HepG2 (cell line): ENCODE measurements at regions not wholly inside any gene's neighbourhood (a gene's known extent, or its start where the extent isn't known, plus 50 kb on each side); places are given as distances from the start of the nearest gene placed in this dataset.

Experiments
- ATAC-seq: fragments of 200-7000 bp; cut with Tn5 transposase; 3 replicates; pipeline ENCODE4 v1.9.1; 2020; ENCODE audit warnings: mild to moderate bottlenecking, moderate library complexity
- BruUV-seq: library from RNA; stranded (reverse); fragments of 400-500 nt; replicated peaks from 2 replicates; lab custom pipeline; 2021; lab: Mats Ljungman, UMichigan
- CTCF ChIA-PET: fragments of 300-600 bp; formaldehyde crosslinking; extraction: SDS; loops from one replicate; lab custom pipeline; 2021; ENCODE audit warnings: low total read pairs, inconsistent platforms, low intra/inter-chr PET ratio; lab: Yijun Ruan, JAX
- POLR2A ChIA-PET: fragments of 350-600 bp; sonication (Branson Sonifier 250); formaldehyde crosslinking; loops from one replicate; lab custom pipeline; 2020; ENCODE audit warnings: antibody characterized with exemption, inconsistent platforms; lab: Yijun Ruan, JAX
- DNase-seq: peaks from one replicate; pipeline ENCODE4 v3.0.0-alpha.2; 2015; ENCODE audit warnings: low spot score
- FAIRE-seq: peaks from 3 replicates; lab custom pipeline; 2011; peaks lifted over from hg19 to GRCh38; lab: Jason Lieb, UNC
- H2AFZ ChIP-seq: one replicate; pipeline ENCODE4 v1.6.1; 2011; ENCODE audit warnings: low read length, inconsistent platforms
- H3K27ac ChIP-seq: fragments of 300-600 bp; 3 replicates; pipeline ENCODE4 v1.8.0; 2011; ENCODE audit warnings: mixed run types, mild to moderate bottlenecking, mixed read lengths, low read length, inconsistent platforms; ENCODE audit not compliant: insufficient read depth; ENCODE audit errors: extremely low read length
- H3K27me3 ChIP-seq, 2 experiments: fragments of 200-600 bp in 1 of 2; 2 replicates in 1 of 2; 3 replicates in 1 of 2; pipeline versions ENCODE4 v1.6.0 to v1.8.0; 2011; ENCODE audit warnings: low read length in 2 of 2, mild to moderate bottlenecking in 2 of 2, moderate library complexity in 2 of 2, inconsistent platforms in 1 of 2; ENCODE audit not compliant: insufficient read depth in 2 of 2, control insufficient read depth in 1 of 2
- H3K36me3 ChIP-seq, 2 experiments: fragments of 200-600 bp in 1 of 2; replicated peaks in 1 of 2; 2 replicates in 1 of 2; 3 replicates in 1 of 2; pipeline versions ENCODE4 v1.5.1 to v1.8.0; 2011; ENCODE audit warnings: low read length in 2 of 2, inconsistent platforms in 1 of 2; ENCODE audit not compliant: insufficient read depth in 2 of 2, control insufficient read depth in 1 of 2
- H3K4me1 ChIP-seq: 2 replicates; pipeline ENCODE4 v1.5.1; 2012; ENCODE audit warnings: low read length, inconsistent platforms; ENCODE audit not compliant: insufficient read depth
- H3K4me2 ChIP-seq: 2 replicates; pipeline ENCODE4 v1.6.0; 2011; ENCODE audit warnings: low read depth, low read length, inconsistent platforms
- H3K4me3 ChIP-seq, 3 experiments: fragments of 200-600 bp in 1 of 3; sonication (generic), shearing (Covaris generic) in 1 of 3; replicated peaks in 1 of 3; 2 replicates each; pipeline ENCODE4 v1.5.1; 2011 to 2016; ENCODE audit warnings: low read length in 3 of 3, inconsistent platforms in 2 of 3, low read depth in 2 of 3, mild to moderate bottlenecking in 2 of 3, control low read depth in 1 of 3, mixed read lengths in 1 of 3; ENCODE audit not compliant: insufficient read depth in 1 of 3
- H3K79me2 ChIP-seq: one replicate; pipeline ENCODE4 v1.6.1; 2011; ENCODE audit warnings: low read length, inconsistent platforms; ENCODE audit not compliant: insufficient read depth
- H3K9ac ChIP-seq: 2 replicates; pipeline ENCODE4 v1.6.0; 2011; ENCODE audit warnings: mild to moderate bottlenecking, low read depth, low read length, inconsistent platforms; ENCODE audit not compliant: insufficient read depth
- H3K9me3 ChIP-seq: 2 replicates; pipeline ENCODE4 v1.5.1; 2012; ENCODE audit warnings: mild to moderate bottlenecking, low read length
- H4K20me1 ChIP-seq: 2 replicates; pipeline ENCODE4 v1.6.0; 2011; ENCODE audit warnings: inconsistent platforms, mild to moderate bottlenecking, low read length, moderate library complexity; ENCODE audit not compliant: insufficient read depth
- ETV6 ChIP-seq: sonication (generic); formaldehyde crosslinking; conservative IDR thresholded peaks from 2 replicates; pipeline ENCODE4 v1.4.0; 2020; ENCODE audit warnings: missing genetic modification reagents
- MTA1 ChIP-seq: sonication (generic); formaldehyde crosslinking; IDR thresholded peaks from 2 replicates; pipeline ENCODE4 v1.4.0; 2020; ENCODE audit warnings: missing genetic modification reagents, mild to moderate bottlenecking, borderline replicate concordance
- PATZ1 ChIP-seq: sonication (generic); formaldehyde crosslinking; IDR thresholded peaks from 2 replicates; pipeline ENCODE4 v1.4.0; 2020; ENCODE audit warnings: missing genetic modification reagents
- ZBTB37 ChIP-seq: sonication (generic); formaldehyde crosslinking; IDR thresholded peaks from 2 replicates; pipeline ENCODE4 v1.4.0; 2020; ENCODE audit warnings: mild to moderate bottlenecking, missing genetic modification reagents
- ZIK1 ChIP-seq: sonication (generic); formaldehyde crosslinking; IDR thresholded peaks from 2 replicates; pipeline ENCODE4 v1.5.0; 2020; ENCODE audit warnings: mild to moderate bottlenecking, low read depth, missing genetic modification reagents, borderline replicate concordance
- ZNF12 ChIP-seq: sonication (generic); formaldehyde crosslinking; IDR thresholded peaks from 2 replicates; pipeline ENCODE4 v1.5.0; 2020; ENCODE audit warnings: missing genetic modification reagents
- ZNF460 ChIP-seq: sonication (generic); formaldehyde crosslinking; IDR thresholded peaks from 2 replicates; pipeline ENCODE4 v1.5.1; 2020; ENCODE audit warnings: missing genetic modification reagents, mild to moderate bottlenecking, borderline replicate concordance
- WGBS: methylation state at CpG from one replicate; pipeline ENCODE4 v1.1.6; 2017; ENCODE audit warnings: low lambda C conversion rate; 5-methylcytosine and 5-hydroxymethylcytosine counted together
- in situ Hi-C: cut with HindIII; loops from 2 replicates; pipeline ENCODE4 v1.10.0; 2017; ENCODE audit warnings: low pct_unique_long_range_greater_than_20kb; ENCODE audit not compliant: extremely low pct_ligation_motif_present
- intact Hi-C: fragments of 100-400 bp; cut with micrococcal nuclease; formaldehyde crosslinking; loops from one replicate; pipeline ENCODE4 v1.10.0; 2022; ENCODE audit not compliant: unreplicated experiment

GRCh38 chr12:25811656-25812126 lies 146.8 kb upstream of the RASSF8 start:
- 2% methylated on average over 5 of the region's 5 CpGs for WGBS
- H3K27ac ChIP-seq: no peak overlapping the region
- H3K4me3 ChIP-seq: no peak overlapping the region
- TF ChIP-seq PATZ1 (CRISPR knock-in tag) (no peak), ZIK1 (CRISPR knock-in tag) (no peak), ZBTB37 (CRISPR knock-in tag) (no peak), ZNF460 (CRISPR knock-in tag) (no peak), ETV6 (CRISPR knock-in tag) (no peak), MTA1 (CRISPR knock-in tag) (no peak), ZNF12 (CRISPR knock-in tag) (no peak)
- in situ Hi-C loops: no loop called here
- H3K4me1 ChIP-seq: no peaks in the 10 kb centered on the region
- no peak for DNase-seq
- FAIRE-seq: no peak
- H2AFZ ChIP-seq: no peak overlapping the region
- no TSS peak for BruUV-seq
- no peaks in the 10 kb centered on the region; a peak in 1 of 5 replicates for H3K27me3 ChIP-seq
- POLR2A ChIA-PET: no interaction called here
- intact Hi-C loops: no loop called here
- CTCF ChIA-PET: no interaction called here
- no peak for ATAC-seq
- no peak overlapping the region for H3K4me2 ChIP-seq
- H3K36me3 ChIP-seq: no peaks in the 10 kb centered on the region
- no peaks in the 10 kb centered on the region for H4K20me1 ChIP-seq
- no peaks in the 10 kb centered on the region for H3K79me2 ChIP-seq
- no peak overlapping the region for H3K9ac ChIP-seq
- no peaks in the 10 kb centered on the region for H3K9me3 ChIP-seq
